NCI-H1048 (cell line): ENCODE measurements at regions not wholly inside any gene's neighbourhood (a gene's known extent, or its start where the extent isn't known, plus 50 kb on each side); places are given as distances from the start of the nearest gene placed in this dataset.

Experiments
- DNase-seq: peaks from one replicate; lab custom pipeline; 2025; lab: John Stamatoyannopoulos, UW

DNA sequence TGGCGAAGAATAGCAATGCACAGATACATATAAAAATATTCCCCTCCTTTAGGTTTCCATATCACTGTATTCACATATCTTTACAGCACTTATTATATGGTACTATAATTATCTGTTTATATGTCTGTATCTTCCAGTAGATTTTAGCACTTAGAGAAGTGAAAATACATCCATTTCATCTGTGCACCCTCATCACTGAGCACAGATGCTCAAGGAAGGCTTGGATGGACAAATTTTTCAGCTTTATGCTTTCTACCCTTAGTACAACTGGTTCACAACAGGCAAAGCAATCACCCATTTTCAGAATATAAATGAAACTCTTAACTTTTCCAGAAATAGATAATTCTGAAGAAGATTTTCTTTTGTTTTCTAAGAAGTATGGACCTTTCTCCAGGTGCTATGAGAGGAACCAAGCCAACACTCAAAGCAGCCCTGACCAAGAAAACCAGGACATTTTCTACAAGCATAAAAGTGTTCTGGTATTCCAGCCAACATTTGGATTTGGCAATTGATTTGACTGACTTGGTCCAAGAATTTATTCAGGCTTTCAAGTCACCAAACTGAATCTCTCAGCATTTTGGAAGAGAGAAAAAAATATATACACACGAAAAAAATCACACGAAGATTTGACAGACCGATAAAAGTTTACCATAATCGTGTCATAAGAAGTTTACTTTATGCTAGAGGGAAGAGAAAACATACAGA, 170.2 kb upstream of the CD180 start:
- DNase-seq: no peak

GRCh38 chr5:67366276-67366675, 169.7 kb upstream of the CD180 start:
- DNase-seq: no peak

- DNase-seq: no peak
These were observed 167.9 kb upstream of the CD180 start for GRCh38 chr5:67364381-67364970.

DNA sequence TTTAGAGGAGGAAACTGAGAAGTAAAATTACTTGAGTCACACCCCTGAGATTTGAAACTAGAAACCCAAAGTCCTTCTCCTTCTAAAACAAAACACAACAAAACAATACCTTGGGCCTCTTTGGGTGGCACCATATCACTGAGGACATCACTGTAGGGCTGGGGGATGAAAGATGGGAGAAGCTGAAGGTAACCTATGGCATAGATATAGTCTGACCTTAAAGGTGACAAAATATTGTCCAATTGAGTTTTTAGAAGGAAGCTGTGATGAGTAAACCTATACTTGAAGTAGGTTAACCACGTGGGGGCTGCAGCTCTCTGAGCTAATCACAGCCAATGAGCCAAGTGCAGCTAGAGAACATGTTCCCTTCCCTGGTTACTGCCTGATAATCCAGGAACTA, 167.4 kb upstream of the CD180 start:
- DNase-seq: no peak

DNA sequence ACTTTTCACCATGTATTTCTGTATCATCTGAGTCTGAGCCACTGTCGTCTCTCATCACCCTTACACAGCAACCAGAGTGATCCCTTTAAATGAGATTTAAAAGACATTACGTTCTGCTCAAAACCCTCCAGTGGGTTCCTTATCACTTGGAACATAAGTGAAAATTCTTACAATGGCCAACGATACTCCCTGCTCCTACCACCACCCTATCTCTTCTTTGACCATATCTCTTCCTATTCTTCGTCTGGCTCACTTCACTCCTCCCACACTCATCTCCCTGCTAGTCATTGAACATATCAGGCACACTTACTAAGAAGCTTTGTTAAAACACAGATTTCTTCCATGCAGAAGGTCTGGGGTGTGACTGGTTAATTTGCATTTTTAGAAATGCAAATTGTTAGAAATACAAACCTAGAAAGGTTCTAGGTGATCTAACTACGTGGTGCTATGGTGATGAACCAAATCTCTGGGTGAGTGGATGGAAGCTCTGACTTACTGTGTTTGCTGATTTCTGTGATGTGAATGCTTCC, 166.6 kb upstream of the CD180 start:
- DNase-seq: no peak

DNA sequence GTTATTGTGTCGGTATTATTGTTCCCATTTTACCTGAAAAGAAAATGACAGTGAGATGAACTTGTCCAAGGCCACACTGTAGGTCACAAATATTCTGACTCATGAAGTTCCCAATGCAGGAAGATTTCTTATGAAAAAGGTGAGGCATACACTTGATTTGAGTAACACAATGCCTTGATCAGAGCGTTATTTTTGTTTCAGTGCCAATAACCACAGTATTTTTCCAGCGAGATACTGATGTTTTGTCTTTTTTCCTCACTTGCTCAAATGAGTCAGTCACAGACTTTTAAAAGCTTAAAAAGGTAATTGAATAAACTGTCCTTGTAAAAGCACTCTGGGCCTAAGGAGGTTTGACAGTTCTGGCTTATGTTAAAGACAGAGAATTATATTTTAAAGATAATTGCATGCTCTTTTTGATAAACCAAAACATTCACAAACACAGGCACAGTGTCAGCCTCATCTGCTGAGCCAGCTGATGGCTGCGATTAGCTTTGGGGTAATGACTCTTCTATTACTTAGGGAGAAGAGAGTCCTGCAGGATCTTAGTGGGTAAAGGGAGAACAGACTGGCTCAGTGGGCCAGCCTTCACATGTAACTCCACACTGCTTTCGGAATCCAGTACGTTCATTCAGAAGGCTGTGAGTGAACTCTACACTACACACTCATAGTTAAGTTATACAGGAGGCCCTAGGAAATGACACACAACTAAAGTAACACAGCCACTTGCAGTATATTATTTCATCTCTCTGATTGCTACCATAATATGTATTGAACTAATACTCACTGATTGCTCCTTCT, 165.5 kb upstream of the CD180 start:
- DNase-seq: no peak

GRCh38 chr5:67360047-67360446, 163.4 kb upstream of the CD180 start:
- no peak for DNase-seq

- no peak for DNase-seq
These were observed 161.6 kb upstream of the CD180 start for GRCh38 chr5:67358186-67358585.

DNA sequence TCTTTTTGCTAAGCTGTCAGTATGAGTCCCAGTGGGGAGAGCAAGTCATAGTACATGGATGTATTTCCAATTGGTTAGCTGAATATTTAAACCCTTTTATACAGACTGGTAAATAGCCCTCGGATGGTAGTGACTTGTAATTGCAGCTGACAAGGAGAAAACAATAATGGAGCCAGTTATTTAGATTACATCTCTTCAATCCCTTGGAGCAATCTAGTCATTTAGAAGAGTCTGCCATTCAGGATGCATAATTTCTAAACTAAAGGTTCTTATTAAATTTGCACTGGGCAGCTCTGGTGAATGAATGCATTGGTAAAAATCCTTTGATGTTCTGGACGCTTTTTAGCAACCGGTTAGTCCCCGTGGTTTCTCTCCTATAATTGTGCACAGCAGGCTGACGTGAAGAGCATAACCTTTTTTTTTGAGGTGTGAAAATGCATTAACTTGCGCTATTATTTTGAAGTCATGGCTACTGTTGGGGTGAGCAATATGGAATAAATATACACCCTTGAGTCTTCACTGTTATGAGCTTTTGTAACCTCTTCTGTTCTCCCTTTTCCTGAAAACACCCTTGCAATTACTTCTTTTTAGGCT, 158.6 kb upstream of the CD180 start:
- no peak for DNase-seq

GRCh38 chr5:67353500-67354450, 157.2 kb upstream of the CD180 start:
- peak; percentile 89 for DNase-seq

DNA sequence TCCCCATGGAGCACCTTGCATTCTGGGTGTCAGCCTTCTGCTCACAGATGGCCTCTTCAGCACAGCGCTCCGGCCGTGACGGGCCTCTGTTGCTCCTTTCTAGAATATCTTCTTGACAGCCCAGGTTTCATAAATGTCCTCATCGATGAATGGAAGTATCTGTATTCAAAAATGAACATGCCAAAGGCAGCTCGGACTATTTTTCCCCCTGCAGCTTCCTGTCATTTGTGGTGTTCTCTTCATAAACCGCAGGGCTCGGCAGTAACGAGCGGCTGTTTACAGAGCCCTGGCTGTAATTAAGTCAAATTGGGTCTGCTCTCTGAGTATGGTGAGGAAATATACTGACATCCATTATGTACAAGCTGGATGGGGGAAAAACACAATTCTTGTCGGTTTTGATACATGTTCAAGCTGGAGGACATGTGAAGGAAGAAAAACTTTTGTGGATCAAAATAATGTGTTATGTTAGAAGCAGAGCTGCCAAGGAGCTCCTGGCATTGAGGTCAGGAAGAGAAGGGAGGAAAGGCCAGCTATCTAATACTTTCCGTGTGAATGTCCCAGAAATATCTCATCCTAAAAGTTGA, 154.1 kb upstream of the CD180 start:
- no peak for DNase-seq

DNA sequence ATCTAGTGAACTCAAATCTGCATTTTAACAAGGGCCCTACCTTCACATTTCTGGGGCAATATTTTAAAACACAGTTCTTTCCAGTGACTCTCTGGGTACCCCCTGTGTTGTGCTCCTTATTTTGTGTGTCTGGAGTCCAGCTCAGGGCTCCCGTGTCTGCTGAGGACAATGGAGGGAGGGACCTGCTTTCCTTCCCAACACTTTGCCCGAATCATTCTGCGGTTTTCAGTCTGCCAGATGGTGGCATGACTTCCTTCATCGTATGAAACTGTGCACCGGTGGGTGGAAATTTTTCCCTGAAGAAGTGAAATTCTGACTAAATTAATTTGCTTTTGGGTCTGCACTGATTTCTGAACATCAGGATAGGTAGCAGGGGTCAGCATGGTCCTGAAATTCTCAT, 153.6 kb upstream of the CD180 start:
- no peak for DNase-seq

- DNase-seq: no peak
These were observed 151.2 kb upstream of the CD180 start for GRCh38 chr5:67347821-67348220.

DNA sequence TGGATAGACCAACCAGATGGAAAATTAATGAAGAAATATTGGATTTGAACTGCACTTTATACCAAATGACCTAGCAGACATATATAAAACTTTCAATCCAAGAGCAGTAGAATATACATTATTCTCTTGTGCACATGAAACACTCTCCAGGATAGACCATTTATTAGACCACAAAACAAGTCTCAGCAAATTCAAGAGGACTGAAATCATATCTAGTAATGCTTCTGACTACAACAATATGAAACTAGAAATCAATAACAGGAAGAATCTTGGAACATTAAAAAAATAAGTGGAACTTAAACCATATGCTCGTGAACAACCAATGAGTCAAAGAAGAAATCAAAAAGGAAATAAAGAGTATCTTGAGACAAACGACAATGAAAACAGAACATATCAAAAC, 150.0 kb upstream of the CD180 start:
- no peak for DNase-seq

- DNase-seq: no peak
These were observed 148.3 kb upstream of the CD180 start for GRCh38 chr5:67344870-67345269.

- no peak for DNase-seq
These were observed 147.2 kb upstream of the CD180 start for GRCh38 chr5:67343835-67344234.

- DNase-seq: no peak
These were observed 144.9 kb upstream of the CD180 start for GRCh38 chr5:67341478-67341877.

DNA sequence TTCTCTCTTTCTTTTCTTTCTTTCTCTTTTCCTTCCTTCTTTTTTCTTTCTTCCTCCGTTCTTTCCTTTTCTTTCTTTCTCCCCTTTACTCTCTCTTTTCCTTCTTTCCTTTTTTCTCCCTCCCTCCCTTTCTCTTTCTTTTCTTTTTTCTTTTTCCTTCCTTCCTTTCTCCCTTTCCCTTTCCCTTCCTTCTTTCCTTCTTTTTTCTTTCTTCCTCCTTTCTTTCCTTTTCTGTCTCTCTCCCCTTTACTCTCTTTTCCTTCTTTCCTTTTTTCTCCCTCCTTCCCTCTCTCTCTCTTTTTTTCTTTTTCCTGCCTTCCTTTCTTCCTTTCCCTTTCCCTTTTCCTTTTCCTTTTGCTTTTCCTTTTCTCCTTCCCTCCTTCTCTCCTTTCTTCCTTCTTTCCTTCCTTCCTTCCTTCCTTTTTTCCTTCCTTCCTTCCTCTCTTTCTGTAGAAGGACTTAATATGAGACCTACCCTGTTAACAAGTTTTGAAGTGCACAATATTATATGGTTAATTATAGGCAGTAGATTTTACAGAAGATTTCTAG, 142.7 kb upstream of the CD180 start:
- DNase-seq: no peak

- no peak for DNase-seq
These were observed 141.8 kb upstream of the CD180 start for GRCh38 chr5:67338421-67338820.

GRCh38 chr5:67337751-67338150, 141.2 kb upstream of the CD180 start:
- DNase-seq: no peak

- DNase-seq: no peak
These were observed 138.8 kb upstream of the CD180 start for GRCh38 chr5:67335426-67335825.
